ENCODE measurements at regions not wholly inside any gene's neighbourhood (a gene's known extent, or its start where the extent isn't known, plus 50 kb on each side); places are given as distances from the start of the nearest gene placed in this dataset.

- H3K9me3 ChIP-seq: peaks cover 0 to 39% (median 3%) of the 10 kb centered on the region in 4 donors
- H3K36me3 ChIP-seq: no peaks in the 10 kb centered on the region
- no peak overlapping the region for H3K4me3 ChIP-seq
- H3K4me1 ChIP-seq: no peaks in the 10 kb centered on the region
- H3K27me3 ChIP-seq: no peaks in the 10 kb centered on the region
- TF ChIP-seq CTCF (IDR thresholded peaks at IDR 0.05) (no peak), POLR2A (IDR thresholded peaks at IDR 0.05) (no peak), EP300 (IDR thresholded peaks at IDR 0.05) (no peak)
- H3K27ac ChIP-seq: no peak overlapping the region
- DNase-seq (ENCODE audit: low spot score in 2 of 2): no peak
- 79 to 86% methylated on average over 5 of the region's 5 CpGs for WGBS, 2 donors
Measured at GRCh38 chr10:78491812-78492211, 458.1 kb downstream of the RPS24 start.

- Histone ChIP-seq H3K27me3 (no peaks in the 10 kb centered on the region), H3K4me1 (no peaks in the 10 kb centered on the region), H3K27ac (no peak overlapping the region), H3K9me3 (peaks cover 0 to 39% (median 3%) of the 10 kb centered on the region in 4 donors), H3K36me3 (no peaks in the 10 kb centered on the region), H3K4me3 (no peak overlapping the region)
- DNase-seq (ENCODE audit: low spot score in 2 of 2): no peak
- TF ChIP-seq EP300 (IDR thresholded peaks at IDR 0.05) (no peak), CTCF (IDR thresholded peaks at IDR 0.05) (no peak), POLR2A (IDR thresholded peaks at IDR 0.05) (no peak)
Measured at GRCh38 chr10:78492424-78492823, 458.8 kb downstream of the RPS24 start.

- H3K4me1 ChIP-seq: no peaks in the 10 kb centered on the region
- no peak for DNase-seq (ENCODE audit: low spot score in 2 of 2)
- H3K4me3 ChIP-seq: no peak overlapping the region
- no peaks in the 10 kb centered on the region for H3K36me3 ChIP-seq
- H3K9me3 ChIP-seq: peaks cover 0 to 33% (median 3%) of the 10 kb centered on the region in 4 donors
- H3K27me3 ChIP-seq: no peaks in the 10 kb centered on the region
- TF ChIP-seq POLR2A (IDR thresholded peaks at IDR 0.05): no peak
- TF ChIP-seq EP300 (IDR thresholded peaks at IDR 0.05): no peak
- no peak for TF ChIP-seq CTCF (IDR thresholded peaks at IDR 0.05)
- H3K27ac ChIP-seq: no peak overlapping the region
Measured at GRCh38 chr10:78494179-78494578, 460.5 kb downstream of the RPS24 start.

- H3K36me3 ChIP-seq: no peaks in the 10 kb centered on the region
- no peaks in the 10 kb centered on the region for H3K27me3 ChIP-seq
- H3K4me3 ChIP-seq: no peak overlapping the region
- no peak overlapping the region for H3K27ac ChIP-seq
- no peaks in the 10 kb centered on the region for H3K9me3 ChIP-seq
- H3K4me1 ChIP-seq: peaks cover 0 to 5% (median 0%) of the 10 kb centered on the region in 4 donors
- TF ChIP-seq EP300 (IDR thresholded peaks at IDR 0.05): no peak
- no peak for TF ChIP-seq CTCF (IDR thresholded peaks at IDR 0.05)
- no peak for TF ChIP-seq POLR2A (IDR thresholded peaks at IDR 0.05)
- WGBS, 2 donors: 59 to 67% methylated on average over 6 of the region's 6 CpGs
- DNase-seq (ENCODE audit: low spot score in 2 of 2): no peak
Measured at GRCh38 chr10:78502210-78502936, 468.7 kb downstream of the RPS24 start.

GRCh38 chr10:78504181-78504580 lies 470.5 kb downstream of the RPS24 start:
- Histone ChIP-seq H3K9me3 (no peaks in the 10 kb centered on the region), H3K4me1 (peaks cover 0 to 20% (median 0%) of the 10 kb centered on the region in 4 donors), H3K4me3 (no peak overlapping the region), H3K36me3 (no peaks in the 10 kb centered on the region), H3K27ac (no peak overlapping the region), H3K27me3 (no peaks in the 10 kb centered on the region)
- 75 to 80% methylated on average over 3 of the region's 3 CpGs for WGBS, 2 donors
- no peak for DNase-seq (ENCODE audit: low spot score in 2 of 2)
- TF ChIP-seq EP300 (IDR thresholded peaks at IDR 0.05): no peak
- TF ChIP-seq CTCF (IDR thresholded peaks at IDR 0.05): no peak
- TF ChIP-seq POLR2A (IDR thresholded peaks at IDR 0.05): no peak

Data from tibial nerve (tissue), 4 donors.